BE2C (cell line): ENCODE measurements at regions not wholly inside any gene's neighbourhood (a gene's known extent, or its start where the extent isn't known, plus 50 kb on each side); places are given as distances from the start of the nearest gene placed in this dataset.

Experiments used
- DNase-seq: peaks from one replicate; pipeline ENCODE4 v3.0.0-alpha.2; 2020
- H3K27me3 ChIP-seq: fragments of 250-450 bp; sonication (Bioruptor Pico); 2 replicates; pipeline ENCODE4 v1.5.1; 2020; ENCODE audit warnings: mild to moderate bottlenecking
- H3K36me3 ChIP-seq: fragments of 250-450 bp; sonication (Bioruptor Pico); 2 replicates; pipeline ENCODE4 v1.5.1; 2020; ENCODE audit warnings: mild to moderate bottlenecking
- H3K4me1 ChIP-seq: fragments of 250-450 bp; sonication (Bioruptor Pico); 2 replicates; pipeline ENCODE4 v1.5.1; 2020
- H3K4me3 ChIP-seq: 2 replicates; pipeline ENCODE4 v1.5.1; 2011; ENCODE audit warnings: low read depth, low read length
- H3K9me3 ChIP-seq: fragments of 250-450 bp; sonication (Bioruptor Pico); 2 replicates; pipeline ENCODE4 v1.5.1; 2020
- TF ChIP-seq, protein P1 (sequence below): IDR thresholded peaks from 2 replicates; pipeline ENCODE4 v1.5.1; 2012; ENCODE audit warnings: mild to moderate bottlenecking, low read depth, low read length

DNA sequence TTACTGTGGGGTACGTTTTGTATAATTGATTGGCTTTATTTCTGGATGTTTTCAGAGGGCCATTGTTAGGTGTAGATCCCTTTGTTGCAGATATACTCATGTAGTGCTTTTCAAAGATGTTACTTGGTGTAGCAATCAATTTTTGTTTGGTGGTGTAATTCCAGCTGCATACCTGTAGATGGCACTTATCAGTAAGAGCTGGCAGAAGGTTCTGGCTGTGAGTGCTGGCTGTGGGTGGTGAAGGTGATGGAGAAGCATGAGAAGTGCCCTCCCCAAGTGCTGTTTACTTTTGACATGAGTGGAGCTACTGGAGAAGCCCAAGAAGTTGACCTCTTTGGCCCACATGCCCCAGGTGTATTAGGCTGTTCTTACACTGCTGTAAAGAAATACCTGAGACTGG is 1074.9 kb downstream of the FAM181B start:
- TF ChIP-seq, protein P1, sequence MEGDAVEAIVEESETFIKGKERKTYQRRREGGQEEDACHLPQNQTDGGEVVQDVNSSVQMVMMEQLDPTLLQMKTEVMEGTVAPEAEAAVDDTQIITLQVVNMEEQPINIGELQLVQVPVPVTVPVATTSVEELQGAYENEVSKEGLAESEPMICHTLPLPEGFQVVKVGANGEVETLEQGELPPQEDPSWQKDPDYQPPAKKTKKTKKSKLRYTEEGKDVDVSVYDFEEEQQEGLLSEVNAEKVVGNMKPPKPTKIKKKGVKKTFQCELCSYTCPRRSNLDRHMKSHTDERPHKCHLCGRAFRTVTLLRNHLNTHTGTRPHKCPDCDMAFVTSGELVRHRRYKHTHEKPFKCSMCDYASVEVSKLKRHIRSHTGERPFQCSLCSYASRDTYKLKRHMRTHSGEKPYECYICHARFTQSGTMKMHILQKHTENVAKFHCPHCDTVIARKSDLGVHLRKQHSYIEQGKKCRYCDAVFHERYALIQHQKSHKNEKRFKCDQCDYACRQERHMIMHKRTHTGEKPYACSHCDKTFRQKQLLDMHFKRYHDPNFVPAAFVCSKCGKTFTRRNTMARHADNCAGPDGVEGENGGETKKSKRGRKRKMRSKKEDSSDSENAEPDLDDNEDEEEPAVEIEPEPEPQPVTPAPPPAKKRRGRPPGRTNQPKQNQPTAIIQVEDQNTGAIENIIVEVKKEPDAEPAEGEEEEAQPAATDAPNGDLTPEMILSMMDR = peak; percentile 61
- peak; percentile 19 for DNase-seq
- Histone ChIP-seq H3K9me3 (no peaks in the 10 kb centered on the region), H3K4me3 (no peak overlapping the region), H3K27me3 (no peaks in the 10 kb centered on the region), H3K4me1 (no peaks in the 10 kb centered on the region), H3K36me3 (no peaks in the 10 kb centered on the region)

GRCh38 chr11:81655351-81655750 is 1078.3 kb downstream of the FAM181B start:
- no peak for DNase-seq
- Histone ChIP-seq H3K9me3 (no peaks in the 10 kb centered on the region), H3K27me3 (no peaks in the 10 kb centered on the region), H3K4me1 (no peaks in the 10 kb centered on the region), H3K36me3 (no peaks in the 10 kb centered on the region), H3K4me3 (no peak overlapping the region)
- TF ChIP-seq, protein P1 = no peak

DNA sequence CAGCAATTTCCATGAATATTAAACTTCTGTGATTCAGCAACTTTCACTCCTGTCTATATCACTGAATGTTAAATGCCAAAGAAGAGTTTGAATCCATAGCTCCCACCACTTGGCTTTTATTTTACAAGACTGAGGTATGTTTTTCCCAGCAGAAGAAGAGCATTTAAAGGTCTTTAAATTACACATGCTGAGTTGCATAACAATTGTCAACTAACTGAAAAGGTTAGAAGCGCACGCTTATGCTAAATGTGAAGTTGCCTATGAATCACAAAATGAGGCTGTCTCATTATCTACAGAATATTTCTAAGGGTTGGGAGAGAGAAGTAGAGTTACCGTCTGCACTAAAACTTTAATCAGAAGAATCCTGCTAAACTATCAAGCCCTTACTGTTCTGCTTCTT is 1086.3 kb downstream of the FAM181B start:
- H3K9me3 ChIP-seq = no peaks in the 10 kb centered on the region
- no peaks in the 10 kb centered on the region for H3K27me3 ChIP-seq
- TF ChIP-seq, protein P1 = no peak
- no peak for DNase-seq
- H3K4me3 ChIP-seq = no peak overlapping the region
- no peaks in the 10 kb centered on the region for H3K36me3 ChIP-seq
- H3K4me1 ChIP-seq = no peaks in the 10 kb centered on the region

DNA sequence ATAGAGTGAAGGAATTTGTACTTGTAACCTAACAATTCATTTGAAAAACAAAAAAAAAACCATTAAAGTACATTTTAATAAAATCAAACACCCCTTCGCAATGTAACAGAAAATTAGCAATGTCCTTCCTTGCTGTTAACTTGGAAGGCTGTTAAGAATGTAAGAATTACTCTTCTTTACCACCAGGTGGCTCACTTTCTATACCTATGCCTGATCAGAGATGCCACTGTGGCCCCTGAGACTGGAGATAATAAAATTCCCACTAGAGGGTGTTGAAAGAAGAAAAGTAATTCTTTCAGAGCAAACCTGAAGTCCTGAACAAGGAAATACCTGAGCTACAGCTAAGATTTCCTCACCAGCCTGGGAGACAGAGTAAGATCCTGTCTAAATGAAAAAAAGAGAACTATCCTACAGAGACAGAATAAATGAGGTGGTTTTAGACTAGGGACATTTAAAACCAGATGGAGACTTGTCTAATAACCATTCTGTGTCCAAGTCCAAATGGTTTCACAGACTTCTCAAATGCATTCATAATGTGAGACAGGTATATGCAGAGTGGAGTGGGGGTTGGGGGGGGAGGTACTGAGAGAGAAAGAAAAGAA is 1089.3 kb downstream of the FAM181B start:
- TF ChIP-seq, protein P1 = peak; percentile 78

DNA sequence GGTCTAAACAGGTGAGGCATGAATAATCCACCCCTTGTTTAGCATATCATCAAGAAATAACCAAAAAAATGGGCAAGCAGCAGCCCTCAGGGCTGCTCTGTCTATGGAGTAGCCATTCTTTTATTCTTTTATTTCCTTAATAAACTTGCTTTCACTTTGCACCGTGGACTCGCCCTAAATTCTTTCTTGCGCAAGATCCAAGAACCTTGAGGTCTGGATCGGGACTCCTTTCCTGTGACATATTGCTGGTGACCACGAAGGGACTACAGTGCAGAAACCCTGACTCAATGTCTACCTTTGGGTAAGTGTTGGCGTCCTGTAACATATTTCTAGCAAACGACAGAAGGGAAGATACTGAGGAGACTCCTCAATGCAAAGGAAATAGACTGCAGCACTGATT is 1099.2 kb downstream of the FAM181B start:
- no peak overlapping the region for H3K4me3 ChIP-seq
- no peaks in the 10 kb centered on the region for H3K27me3 ChIP-seq
- no peak for DNase-seq
- TF ChIP-seq, protein P1 = no peak
- H3K9me3 ChIP-seq = no peaks in the 10 kb centered on the region
- H3K4me1 ChIP-seq = no peaks in the 10 kb centered on the region
- H3K36me3 ChIP-seq = no peaks in the 10 kb centered on the region

More for the DNA sequence above, 1089.3 kb downstream of the FAM181B start:
- Histone ChIP-seq H3K36me3 (no peaks in the 10 kb centered on the region), H3K4me1 (no peaks in the 10 kb centered on the region), H3K9me3 (no peaks in the 10 kb centered on the region), H3K4me3 (no peak overlapping the region), H3K27me3 (no peaks in the 10 kb centered on the region)
- peak; percentile 20 for DNase-seq

GRCh38 chr11:81602508-81602907 is 1131.2 kb downstream of the FAM181B start:
- no peaks in the 10 kb centered on the region for H3K36me3 ChIP-seq
- no peaks in the 10 kb centered on the region for H3K9me3 ChIP-seq
- H3K27me3 ChIP-seq = no peaks in the 10 kb centered on the region
- DNase-seq = no peak
- TF ChIP-seq, protein P1 = no peak
- no peaks in the 10 kb centered on the region for H3K4me1 ChIP-seq
- no peak overlapping the region for H3K4me3 ChIP-seq
